ENCODE measurements at regions not wholly inside any gene's neighbourhood (a gene's known extent, or its start where the extent isn't known, plus 50 kb on each side); places are given as distances from the start of the nearest gene placed in this dataset.

- TF ChIP-seq CTCF (IDR thresholded peaks at IDR 0.05; ENCODE audit: low read depth, low read length): no peak
- TF ChIP-seq POLR2A (IDR thresholded peaks at IDR 0.05; ENCODE audit: extremely low read depth, insufficient read length): no peak
Observed at GRCh38 chr11:86138958-86139357, 70.1 kb upstream of the PICALM start.

All from NB4 (cell line).